ENCODE measurements at regions not wholly inside any gene's neighbourhood (a gene's known extent, or its start where the extent isn't known, plus 50 kb on each side); places are given as distances from the start of the nearest gene placed in this dataset.
"Not testable (repeated sequence)": the region's sequence is repeated elsewhere in the genome, so short reads cannot be mapped to it uniquely, and the experiment has no call there.

GRCh38 chr16:59941594-59941993, 1207.5 kb upstream of the GOT2 start:
- DNase-seq = no peak

- DNase-seq = no peak
These were observed 1185.9 kb upstream of the GOT2 start for GRCh38 chr16:59920054-59920453.

- no peak for DNase-seq
These were observed 1179.5 kb upstream of the GOT2 start for GRCh38 chr16:59913666-59914065.

GRCh38 chr16:59909262-59909661, 1175.1 kb upstream of the GOT2 start:
- DNase-seq = no peak

GRCh38 chr16:59907611-59908010, 1173.5 kb upstream of the GOT2 start:
- no peak for DNase-seq

GRCh38 chr16:59905606-59906005, 1171.5 kb upstream of the GOT2 start:
- no peak for DNase-seq

GRCh38 chr16:59905131-59905530, 1171.0 kb upstream of the GOT2 start:
- DNase-seq = no peak

- DNase-seq = no peak
These were observed 1165.8 kb upstream of the GOT2 start for GRCh38 chr16:59899940-59900339.

- no peak for DNase-seq
These were observed 1158.3 kb upstream of the GOT2 start for GRCh38 chr16:59892376-59892775.

- DNase-seq = no peak
These were observed 1153.7 kb upstream of the GOT2 start for GRCh38 chr16:59887856-59888255.

- no peak for DNase-seq
These were observed 1151.9 kb upstream of the GOT2 start for GRCh38 chr16:59886021-59886420.

- DNase-seq = no peak
These were observed 1147.3 kb upstream of the GOT2 start for GRCh38 chr16:59881376-59881775.

- DNase-seq = no peak
These were observed 1146.5 kb upstream of the GOT2 start for GRCh38 chr16:59880611-59881010.

- DNase-seq = no peak
These were observed 1144.9 kb upstream of the GOT2 start for GRCh38 chr16:59878999-59879398.

GRCh38 chr16:59878479-59878878, 1144.4 kb upstream of the GOT2 start:
- DNase-seq = no peak

- DNase-seq = no peak
These were observed 1131.0 kb upstream of the GOT2 start for GRCh38 chr16:59864981-59865666.

- no peak for DNase-seq
These were observed 1125.7 kb upstream of the GOT2 start for GRCh38 chr16:59859676-59860402.

GRCh38 chr16:59854846-59855439, 1120.8 kb upstream of the GOT2 start:
- no peak for DNase-seq

GRCh38 chr16:59849716-59850115, 1115.6 kb upstream of the GOT2 start:
- DNase-seq = no peak

- no peak for DNase-seq
These were observed 1114.2 kb upstream of the GOT2 start for GRCh38 chr16:59848296-59848695.

- DNase-seq = no peak
These were observed 1106.1 kb upstream of the GOT2 start for GRCh38 chr16:59840169-59840568.

- no peak for DNase-seq
These were observed 1092.7 kb upstream of the GOT2 start for GRCh38 chr16:59826767-59827166.

- not testable (repeated sequence) for DNase-seq
These were observed 1075.4 kb upstream of the GOT2 start for GRCh38 chr16:59809488-59809887.

GRCh38 chr16:59783191-59783590, 1049.1 kb upstream of the GOT2 start:
- no peak for DNase-seq

Data from NCI-H1092 treated with DMSO at 0.1 percent for 48 hours (cell line).